ENCODE measurements at regions not wholly inside any gene's neighbourhood (a gene's known extent, or its start where the extent isn't known, plus 50 kb on each side); places are given as distances from the start of the nearest gene placed in this dataset.

DNA sequence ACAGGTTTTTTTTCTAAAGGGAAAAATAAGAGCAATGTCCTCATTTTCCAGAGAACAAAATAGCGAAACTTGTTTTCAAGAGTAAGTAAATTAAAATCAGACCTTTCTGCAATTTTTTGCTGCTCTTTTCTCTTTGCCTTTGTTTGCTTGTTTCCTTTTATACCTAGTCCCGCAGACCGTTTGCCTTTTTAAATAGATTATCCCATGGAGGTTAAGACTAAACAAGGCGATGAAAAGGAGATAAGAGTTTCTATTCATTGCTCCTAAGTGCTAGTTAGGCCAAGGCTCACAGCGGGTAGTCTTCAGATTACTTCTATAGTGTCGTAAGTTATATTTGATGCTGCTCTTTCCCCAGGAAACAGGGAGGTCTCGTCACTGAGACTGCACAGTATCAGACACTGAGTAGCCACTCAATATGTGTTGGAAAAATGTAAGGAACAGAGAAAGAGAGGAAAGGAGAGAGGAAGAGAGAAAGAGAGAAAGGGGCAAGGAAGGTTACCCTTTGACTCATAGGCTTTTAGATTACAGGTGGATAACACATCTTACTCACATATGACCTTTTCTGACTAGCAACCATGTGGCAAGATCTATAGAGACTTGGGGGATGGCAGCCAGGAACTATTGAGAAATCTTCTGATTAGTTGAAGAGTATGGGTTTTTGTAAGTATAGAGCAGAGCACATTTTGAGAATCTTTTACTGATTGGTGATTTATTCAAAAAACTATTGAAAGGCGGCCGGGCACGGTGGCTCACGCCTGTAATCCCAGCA lies 107.5 kb upstream of the PARP11 start:
- Histone ChIP-seq H3K36me3 (no peaks in the 10 kb centered on the region), H3K27ac (no peak overlapping the region), H3K4me1 (no peaks in the 10 kb centered on the region), H3K27me3 (no peaks in the 10 kb centered on the region), H3K4me3 (no peak overlapping the region), H3K9me3 (no peaks in the 10 kb centered on the region)
- TF ChIP-seq, protein P1, sequence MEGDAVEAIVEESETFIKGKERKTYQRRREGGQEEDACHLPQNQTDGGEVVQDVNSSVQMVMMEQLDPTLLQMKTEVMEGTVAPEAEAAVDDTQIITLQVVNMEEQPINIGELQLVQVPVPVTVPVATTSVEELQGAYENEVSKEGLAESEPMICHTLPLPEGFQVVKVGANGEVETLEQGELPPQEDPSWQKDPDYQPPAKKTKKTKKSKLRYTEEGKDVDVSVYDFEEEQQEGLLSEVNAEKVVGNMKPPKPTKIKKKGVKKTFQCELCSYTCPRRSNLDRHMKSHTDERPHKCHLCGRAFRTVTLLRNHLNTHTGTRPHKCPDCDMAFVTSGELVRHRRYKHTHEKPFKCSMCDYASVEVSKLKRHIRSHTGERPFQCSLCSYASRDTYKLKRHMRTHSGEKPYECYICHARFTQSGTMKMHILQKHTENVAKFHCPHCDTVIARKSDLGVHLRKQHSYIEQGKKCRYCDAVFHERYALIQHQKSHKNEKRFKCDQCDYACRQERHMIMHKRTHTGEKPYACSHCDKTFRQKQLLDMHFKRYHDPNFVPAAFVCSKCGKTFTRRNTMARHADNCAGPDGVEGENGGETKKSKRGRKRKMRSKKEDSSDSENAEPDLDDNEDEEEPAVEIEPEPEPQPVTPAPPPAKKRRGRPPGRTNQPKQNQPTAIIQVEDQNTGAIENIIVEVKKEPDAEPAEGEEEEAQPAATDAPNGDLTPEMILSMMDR (IDR thresholded peaks at IDR 0.05), result no peak
- FAIRE-seq, result no peak
- no peak for DNase-seq
- ATAC-seq, result no peak
- intact Hi-C loops (cut with DNase I), result no loop called here
- 78 to 79% methylated on average over 11 of the region's 11 CpGs for WGBS, 2 donors

DNA sequence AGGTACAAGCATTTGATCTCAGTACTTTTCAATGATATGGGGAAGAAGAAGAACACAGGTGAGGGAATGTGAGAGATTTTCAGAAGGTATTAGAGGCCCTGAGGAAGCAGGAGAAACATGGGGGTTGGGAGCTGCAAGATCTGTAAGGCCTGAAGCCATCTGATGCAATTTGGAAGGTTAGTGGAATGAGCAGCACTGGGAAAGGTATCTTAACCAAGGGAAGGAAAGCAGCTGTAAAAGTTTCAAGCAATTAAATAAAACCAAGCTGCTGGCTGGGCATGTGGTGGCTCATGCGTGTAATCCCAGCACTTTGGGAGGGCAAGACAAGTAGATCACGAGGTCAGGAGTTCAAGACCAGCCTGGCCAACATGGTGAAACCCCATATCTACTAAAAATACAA lies 104.4 kb upstream of the PARP11 start:
- Histone ChIP-seq H3K4me3 (no peak overlapping the region), H3K9me3 (no peaks in the 10 kb centered on the region), H3K4me1 (no peaks in the 10 kb centered on the region), H3K36me3 (no peaks in the 10 kb centered on the region), H3K27ac (no peak overlapping the region), H3K27me3 (no peaks in the 10 kb centered on the region)
- 80 to 85% methylated on average over 2 of the region's 2 CpGs for WGBS, 2 donors
- TF ChIP-seq, protein P1 (IDR thresholded peaks at IDR 0.05), result no peak
- intact Hi-C loops (cut with DNase I), result no loop called here
- no peak for DNase-seq
- FAIRE-seq, result no peak
- ATAC-seq, result no peak

DNA sequence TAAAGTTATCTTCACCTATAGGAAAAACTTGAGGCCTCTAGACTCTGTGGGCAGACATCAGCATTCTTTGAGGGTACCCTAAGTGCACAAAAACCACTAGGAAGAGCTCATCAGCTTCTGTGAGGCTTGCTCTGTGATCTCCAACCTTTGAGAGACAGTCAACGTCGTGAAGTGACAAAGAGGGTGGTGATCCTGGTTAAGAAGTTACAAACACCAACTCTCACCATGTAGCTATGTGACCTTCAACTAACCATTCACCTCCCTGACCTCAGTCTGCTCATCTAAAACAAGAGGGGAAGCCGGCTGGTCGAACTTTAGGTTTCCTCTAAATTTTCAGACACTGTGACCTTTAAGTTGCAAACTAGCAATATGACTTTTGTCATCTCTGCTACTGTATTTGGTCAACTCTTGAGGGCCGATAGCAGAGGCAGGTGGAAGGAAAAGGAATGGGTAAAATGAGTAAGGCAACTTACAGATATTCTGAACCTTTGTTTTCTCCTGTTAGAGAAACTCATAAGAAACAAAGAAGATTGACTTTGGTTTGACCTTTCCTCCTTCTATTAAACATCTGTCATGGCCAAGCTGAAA lies 103.2 kb upstream of the PARP11 start:
- no peaks in the 10 kb centered on the region for H3K4me1 ChIP-seq
- no peak for FAIRE-seq

DNA sequence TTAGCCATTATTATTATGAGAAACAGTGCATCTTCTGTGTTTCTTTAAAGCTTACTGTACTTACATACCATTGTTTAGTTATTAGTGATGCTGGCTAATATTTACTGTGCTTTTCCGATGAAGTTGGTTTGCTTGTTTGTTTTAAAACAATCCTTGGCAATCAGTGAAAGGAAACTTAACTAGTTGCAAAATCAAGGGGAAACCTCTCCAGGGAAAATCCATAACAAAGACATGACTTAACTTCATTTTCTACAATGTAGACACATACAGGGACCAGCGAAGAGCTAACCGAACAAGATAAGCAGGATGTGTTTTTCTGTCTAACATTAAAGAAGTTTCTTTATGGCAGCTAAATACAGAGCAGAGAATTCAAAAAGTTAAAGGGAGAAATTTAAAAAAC lies 102.5 kb upstream of the PARP11 start:
- FAIRE-seq, result no peak
- H3K4me3 ChIP-seq, result no peak overlapping the region
- intact Hi-C loops (cut with DNase I), result no loop called here
- ATAC-seq, result no peak
- H3K36me3 ChIP-seq, result no peaks in the 10 kb centered on the region
- DNase-seq, result no peak
- TF ChIP-seq, protein P1 (IDR thresholded peaks at IDR 0.05), result no peak
- H3K4me1 ChIP-seq, result no peaks in the 10 kb centered on the region
- WGBS, 2 donors, result 48 to 52% methylated on average over 3 of the region's 3 CpGs
- H3K9me3 ChIP-seq, result no peaks in the 10 kb centered on the region
- no peak overlapping the region for H3K27ac ChIP-seq
- H3K27me3 ChIP-seq, result no peaks in the 10 kb centered on the region

More for the DNA sequence above, 103.2 kb upstream of the PARP11 start:
- TF ChIP-seq, protein P1 (IDR thresholded peaks at IDR 0.05), result no peak
- H3K4me3 ChIP-seq, result no peak overlapping the region
- DNase-seq, result no peak
- no peaks in the 10 kb centered on the region for H3K9me3 ChIP-seq
- no peak for ATAC-seq
- H3K27ac ChIP-seq, result no peak overlapping the region
- H3K36me3 ChIP-seq, result no peaks in the 10 kb centered on the region
- no peaks in the 10 kb centered on the region for H3K27me3 ChIP-seq
- 69 to 72% methylated on average over 5 of the region's 5 CpGs for WGBS, 2 donors
- intact Hi-C loops (cut with DNase I), result no loop called here

DNA sequence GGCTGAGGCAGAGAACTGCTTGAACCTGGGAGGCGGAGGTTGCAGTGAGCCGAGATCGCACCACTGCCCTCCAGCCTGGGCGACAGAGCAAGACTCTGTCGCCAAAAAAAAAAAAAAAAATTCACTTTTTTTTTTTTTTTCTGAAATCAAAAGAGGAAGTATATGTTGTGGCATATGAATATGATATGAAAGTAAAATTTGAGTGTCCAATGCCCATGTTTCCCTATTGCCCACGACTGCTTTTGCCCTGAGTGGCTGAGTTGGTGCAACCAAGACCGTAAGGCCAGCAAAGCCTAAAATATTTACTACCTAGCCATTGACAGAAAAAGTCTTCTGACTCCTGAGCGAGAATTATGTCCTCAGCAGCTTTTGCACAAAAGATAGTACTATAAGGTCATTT lies 101.7 kb upstream of the PARP11 start:
- intact Hi-C loops (cut with DNase I), result no loop called here
- no peaks in the 10 kb centered on the region for H3K9me3 ChIP-seq
- H3K36me3 ChIP-seq, result no peaks in the 10 kb centered on the region
- H3K27me3 ChIP-seq, result no peaks in the 10 kb centered on the region
- TF ChIP-seq, protein P1 (IDR thresholded peaks at IDR 0.05), result no peak
- no peaks in the 10 kb centered on the region for H3K4me1 ChIP-seq
- no peak for ATAC-seq
- H3K4me3 ChIP-seq, result no peak overlapping the region
- WGBS, 2 donors, result 93 to 95% methylated on average over 8 of the region's 8 CpGs
- no peak for DNase-seq
- no peak overlapping the region for H3K27ac ChIP-seq
- no peak for FAIRE-seq

Data from pancreas (tissue), 10 donors.